Trophoblast cell (in vitro differentiated cells and primary cell): ENCODE measurements at regions not wholly inside any gene's neighbourhood (a gene's known extent, or its start where the extent isn't known, plus 50 kb on each side); places are given as distances from the start of the nearest gene placed in this dataset.

Experiments used
- DNase-seq, 2 donors: peaks; one replicate each; pipeline ENCODE4 v3.0.0-alpha.2; 2016
- H2AFZ ChIP-seq: 2 replicates; pipeline ENCODE4 v1.6.1; 2013; ENCODE audit warnings: low read length, moderate library complexity, mild to moderate bottlenecking; ENCODE audit not compliant: insufficient read depth, poor library complexity
- H2AK5ac ChIP-seq: 2 replicates; pipeline ENCODE4 v1.6.1; 2013; ENCODE audit warnings: mild to moderate bottlenecking, low read length
- H2BK120ac ChIP-seq: 2 replicates; pipeline ENCODE4 v1.6.1; 2013; ENCODE audit warnings: low read length, mild to moderate bottlenecking, moderate library complexity; ENCODE audit not compliant: insufficient read depth, poor library complexity
- H2BK12ac ChIP-seq: 2 replicates; pipeline ENCODE4 v1.6.1; 2013; ENCODE audit warnings: mild to moderate bottlenecking, low read length, moderate library complexity
- H2BK5ac ChIP-seq: 2 replicates; pipeline ENCODE4 v1.6.1; 2013; ENCODE audit warnings: low read length, low read depth, moderate library complexity, mild to moderate bottlenecking; ENCODE audit not compliant: poor library complexity
- H3K14ac ChIP-seq: 2 replicates; pipeline ENCODE4 v1.6.1; 2013; ENCODE audit warnings: mild to moderate bottlenecking, low read length
- H3K18ac ChIP-seq: 2 replicates; pipeline ENCODE4 v1.6.1; 2013; ENCODE audit warnings: mild to moderate bottlenecking, low read length
- H3K23ac ChIP-seq: 2 replicates; pipeline ENCODE4 v1.6.1; 2013; ENCODE audit warnings: low read length
- H3K27ac ChIP-seq: 2 replicates; pipeline ENCODE4 v1.5.1; 2013; ENCODE audit warnings: low read depth, mild to moderate bottlenecking, inconsistent platforms, low read length, moderate library complexity
- H3K27me3 ChIP-seq: 2 replicates; pipeline ENCODE4 v1.6.1; 2013; ENCODE audit warnings: inconsistent platforms, mild to moderate bottlenecking, low read length, moderate library complexity; ENCODE audit not compliant: insufficient read depth
- H3K36me3 ChIP-seq, 2 experiments: 1 replicate in 1 of 2; 2 replicates in 1 of 2; pipeline ENCODE4 v1.6.1; 2013; ENCODE audit warnings: low read length in 2 of 2, mild to moderate bottlenecking in 2 of 2, moderate library complexity in 1 of 2; ENCODE audit not compliant: insufficient read depth in 2 of 2, control insufficient read depth in 1 of 2
- H3K4ac ChIP-seq: 2 replicates; pipeline ENCODE4 v1.6.1; 2013; ENCODE audit warnings: low read depth, mild to moderate bottlenecking, low read length, moderate library complexity
- H3K4me1 ChIP-seq, 2 experiments: 1 replicate in 1 of 2; 2 replicates in 1 of 2; pipeline ENCODE4 v1.6.1; 2013; ENCODE audit warnings: low read length in 2 of 2, mild to moderate bottlenecking in 2 of 2, moderate library complexity in 1 of 2; ENCODE audit not compliant: insufficient read depth in 2 of 2, control insufficient read depth in 1 of 2
- H3K4me2 ChIP-seq: 2 replicates; pipeline ENCODE4 v1.6.1; 2013; ENCODE audit warnings: inconsistent platforms, mild to moderate bottlenecking, low read length, moderate library complexity
- H3K4me3 ChIP-seq: 2 replicates; pipeline ENCODE4 v1.5.1; 2013; ENCODE audit warnings: mild to moderate bottlenecking, low read depth, low read length, inconsistent platforms
- H3K79me1 ChIP-seq: one replicate; pipeline ENCODE4 v1.6.1; 2013; ENCODE audit warnings: low read length
- H3K79me2 ChIP-seq: 2 replicates; pipeline ENCODE4 v1.6.1; 2013; ENCODE audit warnings: low read length, mild to moderate bottlenecking; ENCODE audit not compliant: control insufficient read depth, insufficient read depth, poor library complexity
- H3K9ac ChIP-seq: 2 replicates; pipeline ENCODE4 v1.6.1; 2013; ENCODE audit warnings: mild to moderate bottlenecking, low read length
- H3K9me3 ChIP-seq: 2 replicates; pipeline ENCODE4 v1.6.1; 2013; ENCODE audit warnings: low read depth, mild to moderate bottlenecking, control low read depth, inconsistent platforms, low read length; ENCODE audit not compliant: insufficient read depth
- H4K12ac ChIP-seq: 2 replicates; pipeline ENCODE4 v1.6.1; 2013; ENCODE audit warnings: low read depth, mild to moderate bottlenecking, low read length, moderate library complexity
- H4K8ac ChIP-seq: 2 replicates; pipeline ENCODE4 v1.6.1; 2013; ENCODE audit warnings: low read depth, mild to moderate bottlenecking, low read length, moderate library complexity
- H4K91ac ChIP-seq: one replicate; pipeline ENCODE4 v1.6.1; 2013; ENCODE audit warnings: low read depth, mild to moderate bottlenecking, low read length, moderate library complexity
- WGBS: extraction: QIAGEN DNeasy Blood & Tissue Kit; methylation state at CpG from one replicate; pipeline ENCODE4 v1.1.7; 2013; ENCODE audit warnings: missing lambda C conversion rate; ENCODE audit not compliant: insufficient read length, insufficient coverage; ENCODE audit errors: extremely low coverage; 5-methylcytosine and 5-hydroxymethylcytosine counted together

GRCh38 chr2:76075126-76075525, 364.4 kb upstream of the GCFC2 start:
- Histone ChIP-seq H2BK12ac (no peak overlapping the region), H3K79me2 (no peaks in the 10 kb centered on the region), H3K4me2 (no peak overlapping the region), H3K14ac (no peak overlapping the region), H3K27me3 (no peaks in the 10 kb centered on the region), H2AFZ (no peak overlapping the region), H3K4ac (no peak overlapping the region), H4K91ac (no peak overlapping the region), H3K27ac (no peak overlapping the region), H3K4me3 (no peak overlapping the region), H3K79me1 (no peaks in the 10 kb centered on the region), H2BK120ac (no peak overlapping the region), H2BK5ac (no peak overlapping the region), H3K4me1 (no peaks in the 10 kb centered on the region), H4K12ac (no peak overlapping the region), H3K36me3 (no peaks in the 10 kb centered on the region), H3K9ac (no peak overlapping the region), H2AK5ac (no peak overlapping the region), H3K23ac (no peak overlapping the region), H4K8ac (no peak overlapping the region), H3K9me3 (no peaks in the 10 kb centered on the region), H3K18ac (no peak overlapping the region)
- DNase-seq = no peak
- no CpG with 5 or more reads among the region's 1 CpG for WGBS

GRCh38 chr2:76073992-76074604, 363.4 kb upstream of the GCFC2 start:
- WGBS = no CpG with 5 or more reads among the region's 3 CpGs
- no peak overlapping the region for H3K14ac ChIP-seq
- no peak overlapping the region for H3K4me2 ChIP-seq
- DNase-seq = no peak
- no peak overlapping the region for H2AK5ac ChIP-seq
- H3K9ac ChIP-seq = no peak overlapping the region
- H3K9me3 ChIP-seq = no peaks in the 10 kb centered on the region
- no peak overlapping the region for H2BK5ac ChIP-seq
- H2BK120ac ChIP-seq = no peak overlapping the region
- no peaks in the 10 kb centered on the region for H3K79me1 ChIP-seq
- no peak overlapping the region for H3K27ac ChIP-seq
- no peak overlapping the region for H3K4ac ChIP-seq
- no peak overlapping the region for H2AFZ ChIP-seq
- H4K91ac ChIP-seq = no peak overlapping the region
- no peak overlapping the region for H4K8ac ChIP-seq
- no peaks in the 10 kb centered on the region for H3K27me3 ChIP-seq
- H3K23ac ChIP-seq = no peak overlapping the region
- no peaks in the 10 kb centered on the region for H3K4me1 ChIP-seq
- no peaks in the 10 kb centered on the region for H3K36me3 ChIP-seq
- no peak overlapping the region for H3K18ac ChIP-seq
- no peak overlapping the region for H4K12ac ChIP-seq
- no peak overlapping the region for H2BK12ac ChIP-seq
- no peaks in the 10 kb centered on the region for H3K79me2 ChIP-seq
- H3K4me3 ChIP-seq = no peak overlapping the region

GRCh38 chr2:76050196-76050595, 339.5 kb upstream of the GCFC2 start:
- DNase-seq = no peak

GRCh38 chr2:76044701-76045100, 334.0 kb upstream of the GCFC2 start:
- no CpG with 5 or more reads among the region's 2 CpGs for WGBS
- no peaks in the 10 kb centered on the region for H3K9me3 ChIP-seq
- H3K4me2 ChIP-seq = no peak overlapping the region
- no peak overlapping the region for H3K4ac ChIP-seq
- H4K12ac ChIP-seq = no peak overlapping the region
- H3K18ac ChIP-seq = no peak overlapping the region
- H2BK5ac ChIP-seq = no peak overlapping the region
- H3K14ac ChIP-seq = no peak overlapping the region
- H3K23ac ChIP-seq = no peak overlapping the region
- no peaks in the 10 kb centered on the region for H3K36me3 ChIP-seq
- H3K79me1 ChIP-seq = no peaks in the 10 kb centered on the region
- H2AFZ ChIP-seq = no peak overlapping the region
- no peak overlapping the region for H2AK5ac ChIP-seq
- H4K91ac ChIP-seq = no peak overlapping the region
- no peak overlapping the region for H3K27ac ChIP-seq
- H3K9ac ChIP-seq = no peak overlapping the region
- no peak overlapping the region for H4K8ac ChIP-seq
- H3K4me1 ChIP-seq = no peaks in the 10 kb centered on the region
- H2BK12ac ChIP-seq = no peak overlapping the region
- H3K4me3 ChIP-seq = no peak overlapping the region
- no peak for DNase-seq
- H3K27me3 ChIP-seq = no peaks in the 10 kb centered on the region
- H2BK120ac ChIP-seq = no peak overlapping the region
- H3K79me2 ChIP-seq = no peaks in the 10 kb centered on the region

More at GRCh38 chr2:76050196-76050595, 339.5 kb upstream of the GCFC2 start:
- Histone ChIP-seq H3K18ac (no peak overlapping the region), H3K4me2 (no peak overlapping the region), H2BK5ac (no peak overlapping the region), H3K9ac (no peak overlapping the region), H3K36me3 (no peaks in the 10 kb centered on the region), H3K4me1 (no peaks in the 10 kb centered on the region), H3K14ac (no peak overlapping the region), H2BK12ac (no peak overlapping the region), H4K12ac (no peak overlapping the region), H3K79me2 (no peaks in the 10 kb centered on the region), H3K4me3 (no peak overlapping the region), H2AFZ (no peak overlapping the region), H4K8ac (no peak overlapping the region), H3K27ac (no peak overlapping the region), H2BK120ac (no peak overlapping the region), H3K27me3 (no peaks in the 10 kb centered on the region), H3K4ac (no peak overlapping the region), H4K91ac (no peak overlapping the region), H3K79me1 (no peaks in the 10 kb centered on the region), H2AK5ac (no peak overlapping the region), H3K23ac (no peak overlapping the region), H3K9me3 (no peaks in the 10 kb centered on the region)
- no CpG with 5 or more reads among the region's 1 CpG for WGBS
